GM19351 (cell line): ENCODE measurements at regions not wholly inside any gene's neighbourhood (a gene's known extent, or its start where the extent isn't known, plus 50 kb on each side); places are given as distances from the start of the nearest gene placed in this dataset.
"Not testable (repeated sequence)": the region's sequence is repeated elsewhere in the genome, so short reads cannot be mapped to it uniquely, and the experiment has no call there.

Experiments
- ATAC-seq: cut with Tn5 transposase; IDR thresholded peaks from one replicate; pipeline ENCODE4 v1.9.1; 2021; ENCODE audit warnings: mild to moderate bottlenecking, moderate library complexity; ENCODE audit not compliant: unreplicated experiment

GRCh38 chr1:99496067-99496466 lies 149.8 kb upstream of the PALMD start:
- ATAC-seq, result no peak

DNA sequence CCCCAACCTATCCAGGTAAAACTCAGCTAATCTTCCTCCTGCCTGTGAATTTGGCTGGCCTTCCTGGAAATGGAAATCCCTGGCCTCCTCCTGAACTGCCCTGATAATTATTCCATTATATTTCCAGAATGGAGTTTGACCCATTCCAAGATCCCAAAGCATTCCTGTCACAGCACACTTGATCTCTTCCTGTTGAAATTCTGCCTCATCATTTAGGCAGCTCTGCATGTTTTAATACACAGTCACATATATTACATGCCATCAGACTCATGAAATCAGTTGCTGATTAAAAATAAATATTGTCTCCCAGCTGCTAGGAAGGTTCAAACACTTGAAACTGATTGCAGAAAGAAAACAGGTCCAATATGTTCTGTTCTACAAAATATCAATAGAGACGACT lies 148.2 kb upstream of the PALMD start:
- no peak for ATAC-seq

GRCh38 chr1:99500541-99500940 lies 145.4 kb upstream of the PALMD start:
- no peak for ATAC-seq

- ATAC-seq, result no peak
These were observed 144.0 kb upstream of the PALMD start for GRCh38 chr1:99501871-99502270.

GRCh38 chr1:99502400-99502799 lies 143.5 kb upstream of the PALMD start:
- no peak for ATAC-seq

GRCh38 chr1:99503276-99503747 lies 142.6 kb upstream of the PALMD start:
- no peak for ATAC-seq

DNA sequence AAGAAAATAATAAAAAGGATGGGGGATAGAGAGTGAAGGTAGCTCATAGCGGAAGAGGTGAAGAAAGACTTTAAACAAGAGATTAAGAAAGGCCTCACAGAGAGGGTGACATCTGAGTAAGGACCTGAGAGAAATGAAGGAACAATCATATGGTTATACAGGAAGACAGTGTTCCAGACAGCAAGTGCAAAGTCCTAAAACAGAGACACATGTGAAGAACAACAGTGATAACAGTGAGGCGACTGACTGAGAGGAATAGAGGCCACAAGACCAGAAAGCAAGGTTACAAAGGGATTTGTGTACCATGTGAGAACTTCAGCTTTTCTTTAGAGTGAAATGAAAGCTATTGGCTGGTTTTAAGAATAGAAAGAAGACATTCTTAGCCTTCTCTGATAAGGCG lies 141.6 kb upstream of the PALMD start:
- ATAC-seq, result no peak

DNA sequence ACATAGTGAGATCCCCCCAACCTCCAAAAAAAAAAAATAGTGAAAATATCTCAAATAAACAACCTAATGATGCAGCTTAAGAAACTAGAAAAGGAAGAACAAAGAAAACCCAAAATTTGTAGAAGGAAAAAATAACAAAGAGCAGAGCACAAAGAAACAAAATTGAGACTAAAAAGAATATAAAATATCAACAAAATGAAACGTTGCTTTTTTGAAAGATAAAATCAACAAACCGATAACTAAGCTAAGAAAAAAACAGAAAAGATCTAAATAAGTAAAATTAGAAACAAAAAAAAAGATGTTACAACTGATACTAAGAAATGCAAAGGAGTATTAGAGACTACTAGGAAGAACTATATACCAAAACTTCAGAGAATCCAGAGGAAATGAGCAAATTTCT lies 139.3 kb upstream of the PALMD start:
- no peak for ATAC-seq

GRCh38 chr1:99507446-99507845 lies 138.5 kb upstream of the PALMD start:
- not testable (repeated sequence) for ATAC-seq

GRCh38 chr1:99507906-99508732 lies 137.8 kb upstream of the PALMD start:
- ATAC-seq, result no peak

DNA sequence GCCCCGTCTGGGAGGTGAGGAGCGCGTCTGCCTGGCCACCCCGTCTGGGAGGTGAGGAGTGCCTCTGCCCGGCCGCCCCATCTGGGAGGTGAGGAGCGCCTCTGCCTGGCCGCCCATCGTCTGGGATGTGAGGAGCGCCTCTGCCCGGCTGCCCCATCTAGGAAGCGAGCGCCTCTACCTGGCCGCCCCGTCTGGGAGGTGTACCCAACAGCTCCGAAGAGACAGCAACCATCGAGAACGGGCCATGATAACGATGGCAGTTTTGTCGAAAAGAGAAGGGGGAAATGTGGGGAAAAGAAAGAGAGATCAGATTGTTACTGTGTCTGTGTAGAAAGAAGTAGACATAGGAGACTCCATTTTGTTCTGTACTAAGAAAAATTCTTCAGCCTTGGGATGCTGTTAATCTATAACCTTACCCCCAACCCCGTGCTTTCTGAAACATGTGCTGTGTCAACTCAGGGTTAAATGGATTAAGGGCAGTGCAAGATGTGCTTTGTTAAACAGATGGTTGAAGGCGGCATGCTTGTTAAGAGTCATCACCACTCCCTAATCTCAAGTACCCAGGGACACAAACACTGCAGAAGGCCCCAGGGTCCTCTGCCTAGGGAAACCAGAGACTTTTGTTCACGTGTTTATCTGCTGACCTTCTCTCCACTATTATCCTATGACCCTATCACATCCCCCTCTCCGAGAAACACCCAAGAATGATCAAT lies 137.0 kb upstream of the PALMD start:
- not testable (repeated sequence) for ATAC-seq

DNA sequence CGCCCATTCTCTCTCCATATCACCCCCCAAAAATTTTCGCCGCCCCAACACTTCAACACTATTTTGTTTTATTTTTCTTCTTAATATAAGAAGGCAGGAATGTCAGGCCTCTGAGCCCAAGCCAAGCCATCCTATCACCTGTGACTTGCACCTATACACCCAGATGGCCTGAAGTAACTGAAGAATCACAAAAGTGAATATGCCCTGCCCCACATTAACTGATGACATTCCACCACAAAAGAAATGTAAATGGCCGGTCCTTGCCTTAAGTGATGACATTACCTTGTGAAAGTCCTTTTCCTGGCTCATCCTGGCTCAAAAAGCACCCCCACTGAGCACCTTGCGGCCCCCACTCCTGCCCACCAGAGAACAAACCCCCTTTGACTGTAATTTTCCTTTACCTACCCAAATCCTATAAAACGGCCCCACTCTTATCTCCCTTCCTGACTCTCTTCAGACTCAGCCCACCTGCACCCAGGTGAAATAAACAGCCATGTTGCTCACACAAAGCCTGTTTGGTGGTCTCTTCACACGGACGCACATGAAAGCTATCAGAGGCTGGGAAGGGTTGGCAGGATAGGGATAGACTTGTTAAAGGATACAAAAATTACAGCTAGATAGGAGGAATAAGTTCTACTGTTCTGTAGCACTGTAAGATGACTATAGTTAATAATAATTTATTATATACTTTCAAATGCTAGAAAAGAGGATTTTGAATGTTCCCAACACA lies 130.9 kb upstream of the PALMD start:
- ATAC-seq, result not testable (repeated sequence)

GRCh38 chr1:99516141-99516540 lies 129.8 kb upstream of the PALMD start:
- ATAC-seq, result no peak

- ATAC-seq, result no peak
These were observed 125.8 kb upstream of the PALMD start for GRCh38 chr1:99520121-99520520.

DNA sequence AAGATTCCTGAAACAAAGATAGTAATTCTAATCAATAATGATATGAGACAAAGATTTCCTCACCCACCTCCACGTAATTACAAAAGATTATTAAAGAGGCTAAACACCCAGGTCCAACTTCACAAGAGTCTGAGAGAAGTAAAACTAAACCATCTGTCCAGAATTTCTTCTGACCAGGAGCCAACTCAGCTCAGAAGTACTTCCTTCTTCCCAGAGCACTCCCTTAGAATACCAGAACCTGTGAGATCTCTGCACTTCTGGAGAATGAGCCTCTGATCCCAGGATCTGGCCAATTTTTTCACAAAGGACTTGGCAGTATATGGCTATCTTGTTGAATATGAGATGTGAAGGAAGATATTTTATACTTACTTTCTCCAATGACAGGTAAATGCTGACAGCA lies 120.6 kb upstream of the PALMD start:
- no peak for ATAC-seq

GRCh38 chr1:99527078-99527477 lies 118.8 kb upstream of the PALMD start:
- no peak for ATAC-seq

GRCh38 chr1:99527545-99527944 lies 118.4 kb upstream of the PALMD start:
- ATAC-seq, result no peak

DNA sequence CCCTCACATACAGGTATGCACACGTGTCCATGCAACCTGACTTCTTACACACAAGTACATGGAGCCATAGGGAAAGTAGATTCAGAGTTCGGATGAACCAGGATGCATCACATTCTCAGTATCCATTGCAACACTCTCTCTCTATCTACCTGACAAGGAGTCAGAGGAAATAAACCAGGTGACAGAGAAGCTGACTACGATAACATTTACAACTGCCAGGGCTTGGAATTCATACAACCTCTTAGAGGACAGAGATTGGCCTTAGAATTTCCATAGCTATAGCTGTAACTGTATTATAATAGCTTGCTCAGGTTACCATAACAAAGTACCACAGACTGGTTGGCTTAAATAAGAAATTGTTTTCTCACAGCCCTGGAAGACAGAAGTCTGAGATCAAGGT lies 116.9 kb upstream of the PALMD start:
- ATAC-seq, result no peak

DNA sequence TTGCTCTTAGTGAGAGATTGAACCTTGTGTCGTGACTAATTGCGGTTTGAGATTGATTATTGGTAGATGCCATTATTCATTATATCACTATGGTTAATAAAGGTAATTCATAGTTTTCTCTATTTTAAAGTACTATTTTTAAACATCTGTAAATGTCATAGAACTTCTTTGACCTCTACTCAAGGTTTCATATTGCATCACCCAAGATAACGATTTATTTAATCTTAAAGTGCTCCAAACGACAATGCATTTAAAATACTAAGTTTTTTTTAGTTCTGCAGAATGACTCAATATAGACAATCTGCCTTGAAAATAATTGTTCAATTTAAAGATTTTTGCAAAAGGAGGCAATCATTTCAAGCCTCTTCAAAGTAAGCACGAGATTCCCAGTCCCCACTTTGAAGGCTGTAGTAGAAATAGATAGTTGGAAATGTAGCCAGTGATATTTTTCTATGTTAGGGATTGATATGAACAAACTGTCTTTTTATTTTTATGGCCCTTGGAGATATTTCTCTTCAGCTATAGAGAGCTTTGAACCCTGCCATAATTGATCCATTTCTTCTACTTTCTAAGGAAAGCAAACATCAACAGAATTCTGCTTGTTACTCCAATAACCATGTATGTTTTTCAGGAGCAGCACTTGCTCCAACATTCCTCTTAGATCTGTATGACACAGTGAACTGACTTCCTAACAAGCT lies 114.2 kb upstream of the PALMD start:
- no peak for ATAC-seq

- no peak for ATAC-seq
These were observed 113.7 kb upstream of the PALMD start for GRCh38 chr1:99532276-99532580.
